ENCODE measurements at regions not wholly inside any gene's neighbourhood (a gene's known extent, or its start where the extent isn't known, plus 50 kb on each side); places are given as distances from the start of the nearest gene placed in this dataset.

DNA sequence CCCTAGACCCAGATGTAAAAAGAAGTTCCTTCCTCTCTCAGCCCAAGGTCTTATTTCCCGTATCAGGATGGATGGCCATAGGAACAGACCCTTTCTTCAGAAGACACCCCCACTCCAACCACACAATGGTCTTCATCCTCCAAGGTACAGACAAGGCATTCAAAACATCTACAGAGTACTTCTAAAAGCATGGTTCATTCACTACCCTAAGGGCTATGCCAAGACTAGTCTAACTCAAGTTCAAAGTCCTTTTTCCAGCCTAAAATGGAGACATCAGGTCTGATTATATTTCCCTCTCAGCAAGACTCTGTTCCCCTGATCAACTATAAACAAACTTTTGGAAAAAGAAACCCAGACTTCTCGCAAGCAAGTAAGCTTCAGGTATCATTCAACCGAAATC is 388.9 kb downstream of the NPIPA8 start:
- no peak for DNase-seq (ENCODE audit: low spot score)
- TF ChIP-seq, protein P1, sequence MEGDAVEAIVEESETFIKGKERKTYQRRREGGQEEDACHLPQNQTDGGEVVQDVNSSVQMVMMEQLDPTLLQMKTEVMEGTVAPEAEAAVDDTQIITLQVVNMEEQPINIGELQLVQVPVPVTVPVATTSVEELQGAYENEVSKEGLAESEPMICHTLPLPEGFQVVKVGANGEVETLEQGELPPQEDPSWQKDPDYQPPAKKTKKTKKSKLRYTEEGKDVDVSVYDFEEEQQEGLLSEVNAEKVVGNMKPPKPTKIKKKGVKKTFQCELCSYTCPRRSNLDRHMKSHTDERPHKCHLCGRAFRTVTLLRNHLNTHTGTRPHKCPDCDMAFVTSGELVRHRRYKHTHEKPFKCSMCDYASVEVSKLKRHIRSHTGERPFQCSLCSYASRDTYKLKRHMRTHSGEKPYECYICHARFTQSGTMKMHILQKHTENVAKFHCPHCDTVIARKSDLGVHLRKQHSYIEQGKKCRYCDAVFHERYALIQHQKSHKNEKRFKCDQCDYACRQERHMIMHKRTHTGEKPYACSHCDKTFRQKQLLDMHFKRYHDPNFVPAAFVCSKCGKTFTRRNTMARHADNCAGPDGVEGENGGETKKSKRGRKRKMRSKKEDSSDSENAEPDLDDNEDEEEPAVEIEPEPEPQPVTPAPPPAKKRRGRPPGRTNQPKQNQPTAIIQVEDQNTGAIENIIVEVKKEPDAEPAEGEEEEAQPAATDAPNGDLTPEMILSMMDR (IDR thresholded peaks at IDR 0.05; ENCODE audit: extremely low read depth, insufficient read depth, missing control alignments): no peak
- in situ Hi-C loops (cut with MboI; ENCODE audit: low pct_unique_long_range_greater_than_20kb, low sequenced_read_pairs, unreplicated experiment): no loop called here

DNA sequence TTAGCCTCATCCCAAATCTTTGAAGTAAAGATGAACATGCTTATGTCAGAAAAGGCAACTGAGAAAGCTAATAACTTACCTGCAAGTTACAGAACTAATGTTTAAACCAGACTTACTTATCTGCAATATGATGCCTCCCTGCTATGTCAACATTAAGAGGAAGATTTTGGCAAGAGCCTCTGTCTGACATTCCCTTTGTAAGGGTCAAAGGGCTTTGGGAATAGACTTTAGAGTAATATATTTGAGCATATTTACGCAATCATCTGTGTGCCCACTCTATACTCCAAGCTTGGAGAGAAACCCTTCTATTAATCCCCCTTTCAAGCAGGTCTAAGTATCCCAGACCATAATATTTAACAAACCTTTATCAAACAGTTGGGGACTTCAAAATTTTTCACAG is 389.4 kb downstream of the NPIPA8 start:
- in situ Hi-C loops (cut with MboI; ENCODE audit: low pct_unique_long_range_greater_than_20kb, low sequenced_read_pairs, unreplicated experiment): no loop called here
- TF ChIP-seq, protein P1 (IDR thresholded peaks at IDR 0.05; ENCODE audit: extremely low read depth, insufficient read depth, missing control alignments): no peak
- no peak for DNase-seq (ENCODE audit: low spot score)

DNA sequence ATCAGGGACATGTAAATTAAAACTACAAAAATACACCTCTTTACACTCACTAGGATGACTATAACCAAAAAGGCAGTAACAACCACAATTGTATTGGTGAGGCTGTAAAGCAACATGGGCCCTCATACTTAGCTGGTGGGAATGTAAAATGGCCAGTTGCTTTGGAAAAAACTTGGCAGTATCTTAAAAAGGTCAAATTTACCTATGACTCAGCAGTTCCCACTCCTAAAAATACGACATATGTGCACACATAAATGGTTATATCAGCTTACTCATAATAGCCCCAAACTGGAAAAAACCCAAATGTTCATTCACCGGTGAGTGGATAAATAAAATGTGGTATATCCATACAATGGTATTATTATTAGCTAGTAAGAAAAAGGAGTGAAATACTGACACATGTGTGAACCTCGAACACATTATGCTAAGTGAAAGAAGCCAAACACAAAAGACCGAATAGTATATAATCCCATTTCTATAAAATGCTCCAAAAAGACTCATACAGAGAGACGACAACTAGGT is 391.4 kb downstream of the NPIPA8 start:
- no peak for DNase-seq (ENCODE audit: low spot score)
- TF ChIP-seq, protein P1 (IDR thresholded peaks at IDR 0.05; ENCODE audit: extremely low read depth, insufficient read depth, missing control alignments): no peak
- in situ Hi-C loops (cut with MboI; ENCODE audit: low pct_unique_long_range_greater_than_20kb, low sequenced_read_pairs, unreplicated experiment): no loop called here

DNA sequence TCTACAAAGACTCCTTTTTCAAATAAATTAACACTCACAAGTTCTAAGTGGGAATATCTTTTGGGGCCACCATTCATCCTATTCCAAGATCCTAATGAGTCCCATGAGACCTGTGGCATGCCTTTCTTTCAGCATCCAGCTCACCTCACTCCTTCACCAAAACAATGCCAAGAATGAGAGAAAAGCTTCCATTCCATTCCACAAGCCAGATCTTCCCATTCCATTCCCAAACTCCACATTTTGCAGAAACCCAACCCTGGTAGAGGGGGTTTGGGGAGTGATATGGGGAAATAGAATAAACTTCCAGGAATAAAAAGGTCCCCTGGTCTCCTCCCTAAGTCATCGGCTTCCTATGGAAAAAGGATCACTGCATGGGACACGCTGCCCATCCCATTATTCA is 392.2 kb downstream of the NPIPA8 start:
- no peak for DNase-seq (ENCODE audit: low spot score)
- in situ Hi-C loops (cut with MboI; ENCODE audit: low pct_unique_long_range_greater_than_20kb, low sequenced_read_pairs, unreplicated experiment): no loop called here
- TF ChIP-seq, protein P1 (IDR thresholded peaks at IDR 0.05; ENCODE audit: extremely low read depth, insufficient read depth, missing control alignments): no peak

DNA sequence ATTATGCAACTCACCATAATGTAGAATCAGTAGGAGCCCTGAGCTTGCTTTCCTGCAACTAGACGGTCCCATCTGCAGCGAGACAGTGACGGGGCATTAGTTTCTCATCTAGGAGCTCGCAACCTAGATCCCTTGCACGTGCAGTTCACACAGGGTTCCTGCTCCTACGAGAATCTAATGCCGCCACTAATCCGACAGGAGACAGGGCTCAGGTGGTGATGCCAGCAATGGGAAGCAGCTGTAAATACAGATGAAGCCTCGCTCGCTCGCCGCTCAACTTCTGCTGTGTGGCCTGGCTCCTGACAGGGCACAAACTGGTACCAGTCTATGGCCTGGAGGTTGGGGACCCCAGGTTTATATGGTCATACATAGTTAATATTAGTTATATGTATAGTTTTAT is 394.5 kb downstream of the NPIPA8 start:
- DNase-seq (ENCODE audit: low spot score): no peak
- in situ Hi-C loops (cut with MboI; ENCODE audit: low pct_unique_long_range_greater_than_20kb, low sequenced_read_pairs, unreplicated experiment): no loop called here
- TF ChIP-seq, protein P1 (IDR thresholded peaks at IDR 0.05; ENCODE audit: extremely low read depth, insufficient read depth, missing control alignments): no peak

DNA sequence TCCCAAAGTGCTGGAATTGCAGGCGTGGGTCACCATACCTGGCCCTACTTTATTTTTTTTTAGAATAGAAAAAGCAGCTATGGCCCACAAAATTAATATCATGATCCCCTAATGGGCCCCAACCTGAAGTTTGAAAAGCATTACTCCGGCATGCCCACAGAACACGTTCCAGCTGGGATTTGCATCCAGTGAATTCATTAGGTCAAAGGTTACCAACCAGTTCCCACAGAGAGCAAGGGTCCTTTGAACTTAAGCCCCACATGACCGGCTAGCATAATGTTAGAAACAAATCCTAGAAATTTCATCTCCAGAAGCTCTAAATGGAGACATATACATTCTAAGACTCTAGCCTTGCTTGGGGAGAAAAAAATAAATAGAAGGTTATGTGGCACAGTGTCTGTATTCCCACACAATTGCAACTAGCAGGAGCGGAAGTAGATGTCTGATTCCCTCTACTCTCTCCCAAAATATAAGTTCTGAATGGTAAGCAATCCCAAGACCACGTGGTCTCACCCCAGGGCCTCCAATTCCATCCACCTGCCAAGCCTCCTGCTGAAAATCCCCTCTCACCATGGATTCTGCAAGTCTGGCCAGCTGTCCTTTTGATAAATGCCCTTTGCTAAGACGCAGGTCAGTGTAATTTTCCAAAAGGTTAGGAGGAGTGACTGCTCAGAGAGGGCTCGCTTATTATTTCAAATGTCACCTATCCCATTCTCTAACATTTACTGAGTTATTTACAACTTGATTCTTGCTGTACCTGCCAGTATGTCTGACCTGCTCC is 395.8 kb downstream of the NPIPA8 start:
- TF ChIP-seq, protein P1 (IDR thresholded peaks at IDR 0.05; ENCODE audit: extremely low read depth, insufficient read depth, missing control alignments): no peak
- no peak for DNase-seq (ENCODE audit: low spot score)
- in situ Hi-C loops (cut with MboI; ENCODE audit: low pct_unique_long_range_greater_than_20kb, low sequenced_read_pairs, unreplicated experiment): no loop called here

Measured in GM13977 (cell line).